ENCODE measurements at regions not wholly inside any gene's neighbourhood (a gene's known extent, or its start where the extent isn't known, plus 50 kb on each side); places are given as distances from the start of the nearest gene placed in this dataset.
A peak's percentile ranks its signal among the peaks of the same experiment; 100 is the strongest.

DNA sequence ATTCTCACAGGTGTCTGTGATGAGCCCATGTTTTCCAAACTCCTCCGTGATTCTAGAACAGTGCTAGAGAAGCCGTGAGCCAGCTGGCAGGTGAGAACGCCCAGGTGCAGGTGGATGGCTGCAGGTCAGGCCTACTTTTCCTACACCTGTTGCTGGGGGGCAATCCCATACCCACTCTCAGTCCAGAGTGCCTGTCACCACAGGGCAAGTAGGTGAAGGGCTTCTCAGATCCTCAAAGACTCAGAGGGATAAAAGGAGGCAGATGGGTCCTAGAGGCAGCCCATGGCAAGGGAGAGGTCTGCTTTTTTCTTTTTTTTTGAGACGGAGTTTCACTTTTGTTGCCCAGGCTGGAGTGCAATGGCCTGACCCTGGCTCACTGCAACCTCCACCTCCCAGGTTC is 50.7 kb upstream of the H6PD start:
- TF ChIP-seq, protein P1, sequence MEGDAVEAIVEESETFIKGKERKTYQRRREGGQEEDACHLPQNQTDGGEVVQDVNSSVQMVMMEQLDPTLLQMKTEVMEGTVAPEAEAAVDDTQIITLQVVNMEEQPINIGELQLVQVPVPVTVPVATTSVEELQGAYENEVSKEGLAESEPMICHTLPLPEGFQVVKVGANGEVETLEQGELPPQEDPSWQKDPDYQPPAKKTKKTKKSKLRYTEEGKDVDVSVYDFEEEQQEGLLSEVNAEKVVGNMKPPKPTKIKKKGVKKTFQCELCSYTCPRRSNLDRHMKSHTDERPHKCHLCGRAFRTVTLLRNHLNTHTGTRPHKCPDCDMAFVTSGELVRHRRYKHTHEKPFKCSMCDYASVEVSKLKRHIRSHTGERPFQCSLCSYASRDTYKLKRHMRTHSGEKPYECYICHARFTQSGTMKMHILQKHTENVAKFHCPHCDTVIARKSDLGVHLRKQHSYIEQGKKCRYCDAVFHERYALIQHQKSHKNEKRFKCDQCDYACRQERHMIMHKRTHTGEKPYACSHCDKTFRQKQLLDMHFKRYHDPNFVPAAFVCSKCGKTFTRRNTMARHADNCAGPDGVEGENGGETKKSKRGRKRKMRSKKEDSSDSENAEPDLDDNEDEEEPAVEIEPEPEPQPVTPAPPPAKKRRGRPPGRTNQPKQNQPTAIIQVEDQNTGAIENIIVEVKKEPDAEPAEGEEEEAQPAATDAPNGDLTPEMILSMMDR (conservative IDR thresholded peaks at IDR 0.05; ENCODE audit: low read depth, low read length): no peak
- no peak for DNase-seq (ENCODE audit: low read depth)
- H3K4me3 ChIP-seq (ENCODE audit: low read depth, low read length): peak overlapping the region; percentile 81

DNA sequence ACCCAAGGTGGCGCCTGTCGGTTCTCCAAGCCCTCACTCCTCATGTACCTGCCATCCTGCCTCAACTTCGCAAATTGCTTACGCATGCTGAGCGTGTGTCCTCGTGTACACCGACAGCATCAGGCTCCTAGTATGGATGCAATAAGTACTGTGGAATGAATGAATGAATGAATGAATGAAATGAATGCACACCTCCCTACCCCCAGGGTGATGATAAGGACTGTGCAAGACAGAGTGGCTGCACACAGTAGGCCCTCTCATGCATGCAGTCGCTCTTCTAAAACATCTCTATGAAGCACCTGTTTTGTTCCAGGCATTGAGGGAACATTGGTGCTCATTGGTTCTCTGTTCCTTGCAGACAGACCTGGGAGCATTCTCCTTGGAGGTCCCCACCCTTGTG is 49.8 kb upstream of the H6PD start:
- no peak for DNase-seq (ENCODE audit: low read depth)
- H3K4me3 ChIP-seq (ENCODE audit: low read depth, low read length): no peak overlapping the region
- TF ChIP-seq, protein P1 (conservative IDR thresholded peaks at IDR 0.05; ENCODE audit: low read depth, low read length): no peak

Measured in epithelial cell of proximal tubule (primary cell).